ENCODE measurements at regions not wholly inside any gene's neighbourhood (a gene's known extent, or its start where the extent isn't known, plus 50 kb on each side); places are given as distances from the start of the nearest gene placed in this dataset.

DNA sequence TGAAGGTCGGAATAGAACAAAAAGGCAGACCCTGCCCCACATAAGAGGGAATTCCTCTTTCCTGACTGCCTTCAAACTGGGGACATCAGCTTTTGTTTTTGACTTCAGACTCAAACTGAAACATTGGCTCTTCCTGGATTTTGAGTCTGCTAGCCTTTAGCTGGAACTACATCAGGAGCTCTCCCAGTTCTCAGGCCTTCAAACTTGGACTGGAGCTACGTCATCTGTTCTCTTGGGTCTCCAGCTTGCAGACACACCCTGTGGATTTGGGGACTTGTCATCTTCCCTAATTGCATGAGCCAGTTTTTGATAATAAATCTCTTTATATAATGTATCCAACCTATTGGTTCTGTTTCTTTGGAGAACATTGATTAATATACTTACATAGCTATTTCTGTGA is 798.1 kb downstream of the TBL1XR1 start:
- H3K36me3 ChIP-seq (ENCODE audit: insufficient read depth, low read length) = no peaks in the 10 kb centered on the region
- H3K4me3 ChIP-seq (ENCODE audit: low read length) = no peak overlapping the region
- H3K9me3 ChIP-seq (ENCODE audit: low read length) = peaks cover 30% of the 10 kb centered on the region
- no peaks in the 10 kb centered on the region for H3K79me2 ChIP-seq (ENCODE audit: low read length)
- no peak overlapping the region for H3K27ac ChIP-seq (ENCODE audit: low read length)
- H3K9me2 ChIP-seq (replicated peaks; ENCODE audit: insufficient read depth, low read length) = no peaks in the 10 kb centered on the region
- no peak overlapping the region for H2AFZ ChIP-seq (ENCODE audit: low read length)
- no peak overlapping the region for H3K9ac ChIP-seq (ENCODE audit: low read length)
- no peaks in the 10 kb centered on the region for H3K27me3 ChIP-seq (ENCODE audit: low read length)
- no peaks in the 10 kb centered on the region for H4K20me1 ChIP-seq (ENCODE audit: insufficient read depth, low read depth, low read length)
- no peak overlapping the region for H3K4me2 ChIP-seq (ENCODE audit: low read depth, low read length, poor library complexity, severe bottlenecking)
- no peak for DNase-seq
- H3K4me1 ChIP-seq (ENCODE audit: low read length) = no peaks in the 10 kb centered on the region

DNA sequence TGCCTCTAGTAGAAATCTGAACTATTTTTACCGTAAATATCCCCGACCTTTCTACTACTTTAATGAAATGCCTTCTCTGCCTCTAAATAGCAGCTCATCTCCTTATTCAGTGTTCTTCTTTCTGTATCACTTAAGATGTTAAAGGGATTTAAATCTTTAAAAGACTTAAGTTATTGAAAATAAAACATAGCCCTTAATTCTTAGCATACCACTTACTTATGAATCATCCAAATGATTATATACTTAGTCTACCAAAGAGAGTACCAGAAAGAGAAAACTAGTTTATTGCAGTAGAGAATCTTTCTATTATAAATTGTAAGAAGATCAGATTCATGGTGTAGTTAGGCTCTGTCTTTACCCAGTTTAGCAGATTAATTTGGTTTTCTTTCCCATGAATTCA is 802.0 kb downstream of the TBL1XR1 start:
- Histone ChIP-seq H3K27me3 (ENCODE audit: low read length) (no peaks in the 10 kb centered on the region), H3K9ac (ENCODE audit: low read length) (no peak overlapping the region), H3K9me3 (ENCODE audit: low read length) (peaks cover 39% of the 10 kb centered on the region), H3K27ac (ENCODE audit: low read length) (no peak overlapping the region), H3K4me2 (ENCODE audit: low read depth, low read length, poor library complexity, severe bottlenecking) (no peak overlapping the region), H3K79me2 (ENCODE audit: low read length) (no peaks in the 10 kb centered on the region), H3K9me2 (replicated peaks; ENCODE audit: insufficient read depth, low read length) (no peaks in the 10 kb centered on the region), H3K4me3 (ENCODE audit: low read length) (no peak overlapping the region), H4K20me1 (ENCODE audit: insufficient read depth, low read depth, low read length) (no peaks in the 10 kb centered on the region), H3K36me3 (ENCODE audit: insufficient read depth, low read length) (no peaks in the 10 kb centered on the region), H3K4me1 (ENCODE audit: low read length) (no peaks in the 10 kb centered on the region), H2AFZ (ENCODE audit: low read length) (no peak overlapping the region)
- DNase-seq = no peak

DNA sequence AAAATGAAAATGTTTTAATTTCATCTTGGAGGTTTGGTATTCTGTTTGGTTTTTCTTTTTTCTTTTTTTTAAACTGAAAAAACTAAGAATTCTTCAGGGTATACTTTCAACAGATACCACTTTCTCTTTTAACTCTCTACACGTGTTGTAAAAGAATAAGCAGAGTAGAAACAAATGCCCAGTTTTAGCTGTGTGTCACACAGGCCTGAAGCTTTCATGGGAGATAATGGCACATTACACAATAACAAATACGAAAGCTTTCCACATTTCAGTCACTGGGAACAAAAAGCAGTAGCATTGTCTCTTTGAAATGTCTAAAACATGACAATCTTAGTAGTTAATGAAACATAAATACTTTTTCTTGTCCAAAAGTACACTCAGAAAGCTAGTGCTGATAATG is 818.5 kb downstream of the TBL1XR1 start:
- peaks cover 34% of the 10 kb centered on the region for H3K9me3 ChIP-seq (ENCODE audit: low read length)
- no peaks in the 10 kb centered on the region for H3K79me2 ChIP-seq (ENCODE audit: low read length)
- no peak overlapping the region for H3K9ac ChIP-seq (ENCODE audit: low read length)
- no peaks in the 10 kb centered on the region for H3K4me1 ChIP-seq (ENCODE audit: low read length)
- no peaks in the 10 kb centered on the region for H3K36me3 ChIP-seq (ENCODE audit: insufficient read depth, low read length)
- H2AFZ ChIP-seq (ENCODE audit: low read length) = no peak overlapping the region
- no peak overlapping the region for H3K4me3 ChIP-seq (ENCODE audit: low read length)
- no peaks in the 10 kb centered on the region for H3K27me3 ChIP-seq (ENCODE audit: low read length)
- no peaks in the 10 kb centered on the region for H4K20me1 ChIP-seq (ENCODE audit: insufficient read depth, low read depth, low read length)
- DNase-seq = no peak
- H3K27ac ChIP-seq (ENCODE audit: low read length) = no peak overlapping the region
- H3K4me2 ChIP-seq (ENCODE audit: low read depth, low read length, poor library complexity, severe bottlenecking) = no peak overlapping the region
- no peaks in the 10 kb centered on the region for H3K9me2 ChIP-seq (replicated peaks; ENCODE audit: insufficient read depth, low read length)

DNA sequence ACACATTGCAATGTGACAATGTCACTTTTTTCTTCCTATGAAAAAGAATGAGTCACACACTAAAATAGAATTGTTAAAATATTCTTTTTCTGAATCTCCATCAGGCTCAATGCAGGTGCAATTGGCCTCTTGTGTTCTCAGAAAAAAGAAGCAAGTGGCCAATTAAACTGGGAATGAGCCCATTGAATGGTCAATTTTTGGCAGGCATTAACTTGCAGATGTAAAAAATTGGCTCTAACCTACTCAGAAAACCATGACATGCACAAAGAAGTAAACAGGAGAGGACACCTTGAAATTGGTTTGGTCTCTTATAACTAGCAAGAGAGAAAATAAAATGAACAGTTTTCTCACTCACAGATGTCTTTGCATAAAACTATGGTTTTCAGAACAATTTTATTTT is 820.8 kb downstream of the TBL1XR1 start:
- Histone ChIP-seq H3K9me3 (ENCODE audit: low read length) (peaks cover 30% of the 10 kb centered on the region), H3K4me2 (ENCODE audit: low read depth, low read length, poor library complexity, severe bottlenecking) (no peak overlapping the region)

DNA sequence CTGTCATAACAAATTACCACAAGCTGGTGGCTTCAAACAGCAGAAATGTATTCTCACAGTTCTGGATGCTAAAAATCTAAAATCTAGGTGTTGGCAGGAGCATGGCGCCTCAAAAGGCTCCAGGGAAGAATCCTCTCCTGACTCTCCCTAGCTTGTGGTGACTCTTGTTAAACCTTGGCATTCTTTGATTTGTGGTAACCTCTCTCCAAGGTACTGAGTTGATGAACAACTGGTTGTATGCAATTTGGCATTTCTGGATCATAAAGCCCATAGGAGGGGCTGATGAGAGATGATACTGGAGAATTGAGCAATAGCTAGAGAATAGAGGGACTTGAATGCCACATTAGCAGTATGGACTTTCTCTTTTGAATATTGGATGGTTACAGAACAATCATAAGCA is 821.8 kb downstream of the TBL1XR1 start:
- H3K79me2 ChIP-seq (ENCODE audit: low read length) = no peaks in the 10 kb centered on the region
- no peaks in the 10 kb centered on the region for H3K9me2 ChIP-seq (replicated peaks; ENCODE audit: insufficient read depth, low read length)
- H3K27ac ChIP-seq (ENCODE audit: low read length) = no peak overlapping the region
- no peak overlapping the region for H3K4me2 ChIP-seq (ENCODE audit: low read depth, low read length, poor library complexity, severe bottlenecking)
- DNase-seq = no peak
- peaks cover 29% of the 10 kb centered on the region for H3K9me3 ChIP-seq (ENCODE audit: low read length)
- H3K27me3 ChIP-seq (ENCODE audit: low read length) = no peaks in the 10 kb centered on the region
- H3K36me3 ChIP-seq (ENCODE audit: insufficient read depth, low read length) = no peaks in the 10 kb centered on the region
- no peak overlapping the region for H3K9ac ChIP-seq (ENCODE audit: low read length)
- H3K4me3 ChIP-seq (ENCODE audit: low read length) = no peak overlapping the region
- no peak overlapping the region for H2AFZ ChIP-seq (ENCODE audit: low read length)
- no peaks in the 10 kb centered on the region for H3K4me1 ChIP-seq (ENCODE audit: low read length)
- H4K20me1 ChIP-seq (ENCODE audit: insufficient read depth, low read depth, low read length) = no peaks in the 10 kb centered on the region

More for the DNA sequence above, 820.8 kb downstream of the TBL1XR1 start:
- H3K4me1 ChIP-seq (ENCODE audit: low read length) = no peaks in the 10 kb centered on the region
- no peaks in the 10 kb centered on the region for H3K79me2 ChIP-seq (ENCODE audit: low read length)
- no peaks in the 10 kb centered on the region for H3K36me3 ChIP-seq (ENCODE audit: insufficient read depth, low read length)
- no peak overlapping the region for H2AFZ ChIP-seq (ENCODE audit: low read length)
- no peak overlapping the region for H3K9ac ChIP-seq (ENCODE audit: low read length)
- H3K4me3 ChIP-seq (ENCODE audit: low read length) = no peak overlapping the region
- no peaks in the 10 kb centered on the region for H3K27me3 ChIP-seq (ENCODE audit: low read length)
- no peaks in the 10 kb centered on the region for H4K20me1 ChIP-seq (ENCODE audit: insufficient read depth, low read depth, low read length)
- no peak for DNase-seq
- H3K9me2 ChIP-seq (replicated peaks; ENCODE audit: insufficient read depth, low read length) = no peaks in the 10 kb centered on the region
- no peak overlapping the region for H3K27ac ChIP-seq (ENCODE audit: low read length)

DNA sequence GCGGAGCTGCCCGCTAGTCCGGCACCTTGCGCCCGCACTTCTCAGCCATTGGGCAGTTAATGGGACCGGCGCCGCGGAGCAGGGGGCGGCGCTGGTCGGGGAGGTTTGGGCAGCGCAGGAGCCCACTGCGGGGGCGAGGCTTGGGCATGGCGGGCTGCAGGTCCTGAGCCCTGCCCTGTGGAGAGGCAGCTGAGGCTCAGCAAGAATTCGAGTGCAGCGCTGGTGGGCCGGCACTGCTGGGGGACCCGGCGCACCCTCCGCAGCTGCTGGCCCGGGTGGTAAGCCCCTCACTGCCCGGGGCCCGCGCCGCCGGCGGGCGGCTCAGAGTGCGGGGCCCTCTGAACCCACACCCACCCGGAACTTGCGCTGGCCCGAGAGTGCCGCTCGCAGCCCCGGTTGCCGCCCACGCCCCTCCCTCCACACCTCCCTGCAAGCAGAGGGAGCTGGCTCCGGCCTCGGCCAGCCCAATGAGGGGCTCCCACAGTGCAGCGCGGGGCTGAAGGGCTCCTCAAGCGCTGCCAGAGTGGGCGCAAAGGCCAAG is 835.0 kb downstream of the TBL1XR1 start:
- Histone ChIP-seq H3K9ac (ENCODE audit: low read length) (no peak overlapping the region), H3K4me1 (ENCODE audit: low read length) (no peaks in the 10 kb centered on the region), H4K20me1 (ENCODE audit: insufficient read depth, low read depth, low read length) (no peaks in the 10 kb centered on the region), H2AFZ (ENCODE audit: low read length) (no peak overlapping the region), H3K27me3 (ENCODE audit: low read length) (no peaks in the 10 kb centered on the region), H3K4me3 (ENCODE audit: low read length) (no peak overlapping the region), H3K79me2 (ENCODE audit: low read length) (no peaks in the 10 kb centered on the region), H3K9me2 (replicated peaks; ENCODE audit: insufficient read depth, low read length) (no peaks in the 10 kb centered on the region), H3K27ac (ENCODE audit: low read length) (no peak overlapping the region), H3K9me3 (ENCODE audit: low read length) (peaks cover 6% of the 10 kb centered on the region; the same call in 1 of the 2 replicates), H3K36me3 (ENCODE audit: insufficient read depth, low read length) (no peaks in the 10 kb centered on the region), H3K4me2 (ENCODE audit: low read depth, low read length, poor library complexity, severe bottlenecking) (no peak overlapping the region)
- DNase-seq = no peak

DNA sequence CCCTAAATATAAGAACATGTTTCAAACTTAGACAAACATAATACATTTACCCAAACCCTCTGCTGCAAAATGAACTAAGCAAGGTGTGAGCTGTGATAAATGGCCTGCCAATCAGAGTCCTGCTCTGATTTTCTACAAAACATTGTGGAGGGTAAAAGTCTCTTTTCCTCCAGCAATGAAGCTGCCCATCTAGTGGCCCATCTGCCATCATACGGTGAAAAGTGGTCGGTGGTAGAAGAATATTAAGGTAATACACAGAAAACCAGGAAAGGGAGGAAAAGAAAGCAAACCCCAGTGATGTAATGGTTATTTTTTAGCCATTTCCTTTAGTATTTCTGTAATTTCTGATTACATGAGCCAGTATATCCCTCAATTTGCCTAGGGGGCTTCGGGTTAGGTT is 838.1 kb downstream of the TBL1XR1 start:
- Histone ChIP-seq H3K9ac (ENCODE audit: low read length) (no peak overlapping the region), H3K27ac (ENCODE audit: low read length) (no peak overlapping the region), H3K79me2 (ENCODE audit: low read length) (no peaks in the 10 kb centered on the region), H4K20me1 (ENCODE audit: insufficient read depth, low read depth, low read length) (no peaks in the 10 kb centered on the region), H3K36me3 (ENCODE audit: insufficient read depth, low read length) (no peaks in the 10 kb centered on the region), H3K4me3 (ENCODE audit: low read length) (no peak overlapping the region), H3K9me3 (ENCODE audit: low read length) (peaks cover 10% of the 10 kb centered on the region; the same call in 1 of the 2 replicates), H3K9me2 (replicated peaks; ENCODE audit: insufficient read depth, low read length) (no peaks in the 10 kb centered on the region), H2AFZ (ENCODE audit: low read length) (no peak overlapping the region), H3K4me2 (ENCODE audit: low read depth, low read length, poor library complexity, severe bottlenecking) (no peak overlapping the region), H3K4me1 (ENCODE audit: low read length) (no peaks in the 10 kb centered on the region), H3K27me3 (ENCODE audit: low read length) (no peaks in the 10 kb centered on the region)
- no peak for DNase-seq

DNA sequence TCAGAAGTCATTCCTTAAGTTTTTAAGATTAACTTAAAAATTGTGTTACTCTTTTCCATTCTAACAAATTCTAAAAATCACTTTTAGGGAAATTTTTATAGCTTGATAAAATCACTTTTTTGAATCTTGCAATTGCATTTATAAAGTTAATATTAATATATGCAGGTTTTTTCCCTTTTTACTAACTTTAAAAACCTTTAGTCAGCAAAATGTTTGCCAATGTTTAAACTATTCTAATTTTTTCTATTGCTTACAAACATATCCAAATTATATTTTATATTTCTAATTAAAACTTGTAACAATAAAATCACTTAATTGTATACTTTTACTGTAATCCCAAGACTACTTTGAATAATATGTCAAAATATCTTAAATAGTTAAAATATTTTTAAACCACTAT is 839.4 kb downstream of the TBL1XR1 start:
- H3K79me2 ChIP-seq (ENCODE audit: low read length) = no peaks in the 10 kb centered on the region
- H3K27me3 ChIP-seq (ENCODE audit: low read length) = no peaks in the 10 kb centered on the region
- no peak overlapping the region for H3K27ac ChIP-seq (ENCODE audit: low read length)
- no peak overlapping the region for H3K9ac ChIP-seq (ENCODE audit: low read length)
- H3K4me3 ChIP-seq (ENCODE audit: low read length) = no peak overlapping the region
- no peaks in the 10 kb centered on the region for H3K9me2 ChIP-seq (replicated peaks; ENCODE audit: insufficient read depth, low read length)
- no peaks in the 10 kb centered on the region for H3K36me3 ChIP-seq (ENCODE audit: insufficient read depth, low read length)
- no peak overlapping the region for H3K4me2 ChIP-seq (ENCODE audit: low read depth, low read length, poor library complexity, severe bottlenecking)
- no peak overlapping the region for H2AFZ ChIP-seq (ENCODE audit: low read length)
- H4K20me1 ChIP-seq (ENCODE audit: insufficient read depth, low read depth, low read length) = no peaks in the 10 kb centered on the region
- DNase-seq = no peak
- H3K4me1 ChIP-seq (ENCODE audit: low read length) = no peaks in the 10 kb centered on the region
- peaks cover 16% of the 10 kb centered on the region for H3K9me3 ChIP-seq (ENCODE audit: low read length)

DNA sequence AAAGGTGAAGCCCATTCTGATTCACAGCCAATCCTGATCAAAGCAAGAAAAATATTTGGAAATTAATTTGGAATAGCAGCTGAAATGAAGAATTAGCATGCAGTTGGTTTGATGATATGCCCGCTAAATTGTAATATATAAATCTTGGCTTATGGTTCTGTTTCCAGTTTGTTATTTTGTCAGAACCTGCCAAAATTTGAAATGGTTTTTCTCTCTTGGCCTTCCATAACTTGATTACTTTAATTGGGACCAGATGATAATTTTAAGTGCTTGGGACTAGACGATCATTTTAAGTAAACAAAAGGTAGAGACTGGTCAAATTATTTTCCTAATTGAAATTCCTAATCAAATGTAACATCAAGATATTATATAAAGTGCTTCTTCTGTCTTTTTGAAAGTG is 842.4 kb downstream of the TBL1XR1 start:
- Histone ChIP-seq H3K27ac (ENCODE audit: low read length) (no peak overlapping the region), H3K27me3 (ENCODE audit: low read length) (no peaks in the 10 kb centered on the region), H3K36me3 (ENCODE audit: insufficient read depth, low read length) (no peaks in the 10 kb centered on the region), H3K9ac (ENCODE audit: low read length) (no peak overlapping the region), H3K4me3 (ENCODE audit: low read length) (no peak overlapping the region), H3K9me2 (replicated peaks; ENCODE audit: insufficient read depth, low read length) (no peaks in the 10 kb centered on the region), H3K4me1 (ENCODE audit: low read length) (no peaks in the 10 kb centered on the region), H3K9me3 (ENCODE audit: low read length) (peaks cover 25% of the 10 kb centered on the region), H3K4me2 (ENCODE audit: low read depth, low read length, poor library complexity, severe bottlenecking) (no peak overlapping the region), H3K79me2 (ENCODE audit: low read length) (no peaks in the 10 kb centered on the region), H4K20me1 (ENCODE audit: insufficient read depth, low read depth, low read length) (no peaks in the 10 kb centered on the region), H2AFZ (ENCODE audit: low read length) (no peak overlapping the region)
- no peak for DNase-seq
